ENCODE measurements at regions not wholly inside any gene's neighbourhood (a gene's known extent, or its start where the extent isn't known, plus 50 kb on each side); places are given as distances from the start of the nearest gene placed in this dataset.

DNA sequence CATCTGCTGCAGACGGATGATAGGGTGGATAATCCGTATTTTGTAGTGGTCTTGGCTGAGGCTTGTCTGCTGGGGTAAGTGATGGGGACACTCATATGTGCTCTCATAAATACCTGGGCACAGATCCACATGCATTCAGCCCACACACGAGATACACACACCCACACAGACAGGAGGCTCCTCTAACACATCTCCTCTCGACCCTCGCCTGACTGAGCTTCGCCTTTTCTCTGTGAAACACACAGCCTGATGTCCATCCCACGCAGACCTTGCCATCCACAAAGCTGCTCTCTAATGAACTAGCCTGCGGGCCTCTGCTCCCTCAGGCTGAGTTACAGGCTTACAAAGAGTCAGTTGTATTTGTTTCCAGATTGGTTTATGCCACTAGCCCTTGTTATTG, 96.3 kb upstream of the CSF3R start:
- DNase-seq (ENCODE audit: low spot score) = no peak

DNA sequence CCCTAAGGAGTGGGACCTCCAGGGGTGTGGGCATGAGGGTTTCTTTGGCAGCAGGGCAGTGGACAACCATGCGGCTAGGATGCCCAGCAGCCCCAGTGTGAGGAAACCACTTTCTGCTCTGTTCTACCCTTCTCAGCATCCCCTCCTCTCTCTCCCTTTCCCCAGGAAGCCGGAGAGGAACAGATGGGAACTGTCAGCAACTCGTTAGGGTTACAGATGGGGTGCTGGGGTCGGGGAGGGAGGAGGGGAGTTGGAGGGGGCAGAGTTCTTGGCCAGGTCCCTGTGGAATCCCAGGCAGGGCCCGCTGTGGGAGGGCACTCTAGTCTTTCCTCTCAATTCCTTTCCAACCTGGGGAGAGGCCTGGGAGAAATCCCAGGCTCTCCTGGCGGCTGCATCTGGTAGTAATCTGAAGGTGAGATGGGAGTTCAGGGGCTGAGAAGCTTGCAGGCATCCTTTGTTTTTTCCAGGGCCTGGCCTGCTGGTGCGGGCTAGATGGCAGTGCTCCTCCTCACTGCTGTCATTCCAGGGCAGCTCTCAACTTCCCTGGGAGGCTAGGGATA, 93.9 kb upstream of the CSF3R start:
- no peak for DNase-seq (ENCODE audit: low spot score)

DNA sequence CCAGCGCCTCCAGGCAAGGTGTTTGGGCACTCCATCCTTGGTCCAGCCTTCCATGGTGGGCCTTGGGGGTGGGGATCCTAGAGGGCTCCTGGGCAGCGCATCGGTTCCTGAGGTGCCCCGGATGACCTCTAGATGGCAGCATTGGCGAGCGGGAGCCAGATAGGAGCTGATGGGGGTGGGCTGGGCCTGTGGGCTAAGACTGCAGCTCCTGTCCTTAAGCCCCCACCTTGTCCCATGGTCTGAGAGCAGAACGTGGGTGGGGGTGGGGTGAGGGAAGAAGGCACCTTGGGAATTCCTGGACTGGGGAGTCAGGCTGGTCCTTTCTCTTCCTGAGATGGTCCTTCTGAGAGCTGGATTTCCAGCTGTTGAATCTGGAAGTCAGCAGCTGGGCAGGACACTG, 93.4 kb upstream of the CSF3R start:
- DNase-seq (ENCODE audit: low spot score) = peak; percentile 94

DNA sequence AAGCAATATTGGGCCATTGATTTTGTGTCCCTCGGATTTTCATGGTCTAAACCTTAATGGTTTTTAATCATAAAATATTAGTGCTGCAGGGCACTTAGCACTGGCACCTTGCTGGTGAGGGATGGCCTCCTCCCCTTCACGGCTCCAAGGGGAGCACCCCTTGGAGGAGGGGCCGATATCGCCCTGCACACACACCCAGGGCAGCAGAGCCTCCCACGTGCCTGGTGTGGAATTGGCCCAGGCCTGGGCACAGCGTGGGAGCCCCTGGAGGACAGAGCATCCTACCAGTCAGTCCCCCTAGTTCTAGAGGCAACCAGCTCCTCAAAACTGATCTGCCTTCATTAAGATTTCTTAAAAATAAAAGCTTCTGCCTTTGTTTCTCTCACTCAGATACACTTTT, 90.7 kb upstream of the CSF3R start:
- no peak for DNase-seq (ENCODE audit: low spot score)

DNA sequence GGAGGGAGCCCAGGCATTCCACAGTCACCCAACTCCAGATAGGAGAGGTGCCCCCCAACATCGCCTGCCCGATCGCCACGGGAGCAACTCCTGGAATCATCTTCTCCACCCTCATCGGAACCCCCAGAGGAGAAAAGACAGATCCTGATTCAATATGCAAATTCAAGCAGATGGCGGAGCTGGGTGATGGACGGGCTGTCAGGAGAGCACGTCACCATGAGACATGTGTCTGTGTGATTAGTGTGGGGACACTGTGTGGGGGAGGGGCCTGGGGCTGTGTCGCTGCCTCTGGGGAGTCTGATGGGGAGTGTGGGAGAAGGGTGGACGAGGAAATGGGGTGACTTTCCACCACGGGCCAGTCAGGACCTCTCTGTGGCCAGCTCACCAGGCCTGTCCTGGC, 90.2 kb upstream of the CSF3R start:
- no peak for DNase-seq (ENCODE audit: low spot score)

DNA sequence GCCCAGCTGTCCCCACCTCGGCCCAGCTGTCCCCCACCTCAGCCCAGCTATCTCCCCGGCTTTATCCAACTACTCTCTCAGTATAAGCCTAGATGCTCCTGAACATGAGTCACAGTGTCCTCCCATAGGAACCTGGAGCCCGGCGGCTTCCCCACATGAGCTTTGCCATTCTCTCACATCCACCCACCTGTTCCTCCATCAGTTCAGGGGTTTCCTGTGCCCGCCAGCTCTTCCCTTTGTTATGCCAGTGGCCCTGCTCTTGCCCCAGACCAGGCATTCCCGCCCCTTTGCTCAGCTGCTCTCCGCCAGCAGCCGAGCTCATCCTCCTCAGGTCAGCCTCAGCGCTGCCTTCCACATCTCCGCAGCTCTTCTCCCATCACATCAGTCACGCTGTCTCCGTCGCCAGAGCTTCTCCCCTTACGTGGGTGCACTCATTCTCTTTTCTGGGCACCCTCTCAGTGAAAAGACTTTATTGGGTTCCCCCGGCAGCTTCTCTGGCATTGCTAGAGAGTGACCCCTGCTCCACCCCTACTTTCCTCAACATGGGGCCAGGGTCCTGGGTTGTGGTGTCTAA, 89.5 kb upstream of the CSF3R start:
- DNase-seq (ENCODE audit: low spot score) = peak; percentile 51

DNA sequence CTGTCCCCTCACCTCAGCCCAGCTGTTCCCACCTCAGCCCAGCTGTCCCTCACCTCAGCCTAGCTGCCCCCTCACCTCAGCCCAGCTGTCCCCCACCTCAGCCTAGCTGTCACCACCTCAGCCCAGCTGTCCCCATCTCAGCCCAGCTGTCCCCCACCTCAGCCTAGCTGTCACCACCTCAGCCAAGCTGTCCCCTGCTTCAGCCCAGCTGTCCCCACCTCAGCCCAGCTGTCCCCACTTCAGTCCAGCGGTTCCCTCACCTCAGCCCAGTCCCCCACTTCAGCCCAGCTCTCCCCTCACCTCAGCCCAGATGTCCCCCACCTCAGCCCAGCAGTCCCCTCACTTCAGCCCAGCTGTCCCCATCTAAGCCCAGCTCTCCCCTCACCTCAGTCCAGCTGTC, 88.4 kb upstream of the CSF3R start:
- DNase-seq (ENCODE audit: low spot score) = no peak

DNA sequence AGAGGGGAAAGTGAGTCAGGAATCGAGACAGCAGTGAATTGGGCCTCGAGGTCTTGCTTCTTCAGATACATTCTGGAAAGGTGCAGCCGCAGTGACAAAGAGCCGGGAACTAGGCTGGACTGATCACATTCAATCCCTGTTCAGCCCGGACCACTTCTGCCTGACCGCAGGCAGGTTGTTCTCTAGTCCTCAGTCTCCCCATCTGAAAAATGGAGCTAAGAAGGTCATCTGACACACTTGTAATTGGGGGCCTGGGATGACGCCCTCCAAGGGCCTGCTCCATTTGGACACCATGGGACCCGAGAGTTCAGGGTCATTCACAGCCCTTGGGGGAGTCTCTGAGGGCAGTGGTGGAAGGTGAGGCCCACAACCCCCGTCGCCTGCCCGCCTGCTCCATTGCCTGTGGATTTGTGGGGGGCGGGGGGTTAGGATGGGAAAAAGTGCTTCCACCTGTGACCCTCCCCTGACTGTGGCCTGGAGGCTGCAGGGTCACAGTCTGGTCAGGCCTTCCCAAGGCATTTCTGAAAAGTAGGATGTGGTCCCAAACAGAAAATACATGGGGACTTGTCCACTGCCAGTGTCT, 87.9 kb upstream of the CSF3R start:
- no peak for DNase-seq (ENCODE audit: low spot score)

DNA sequence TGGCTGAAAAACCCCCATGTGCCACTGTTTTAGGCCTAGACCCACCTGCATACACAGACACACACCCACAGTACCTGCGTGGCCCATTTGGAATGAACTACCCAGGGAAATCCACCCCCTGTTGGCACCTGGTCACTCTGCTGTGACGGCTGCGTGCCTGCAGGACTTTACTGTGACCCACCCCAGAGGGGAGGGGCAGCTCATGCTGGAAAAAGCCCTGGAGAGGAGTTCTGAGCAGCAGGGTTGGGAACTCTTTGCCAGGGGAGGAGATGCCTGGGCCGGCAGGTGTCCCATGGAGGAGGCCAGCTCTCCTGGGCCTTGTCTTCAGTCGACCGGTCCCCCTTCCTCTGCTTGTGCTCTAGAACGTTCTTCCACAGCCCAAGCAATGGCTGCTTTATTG, 87.3 kb upstream of the CSF3R start:
- DNase-seq (ENCODE audit: low spot score) = no peak

DNA sequence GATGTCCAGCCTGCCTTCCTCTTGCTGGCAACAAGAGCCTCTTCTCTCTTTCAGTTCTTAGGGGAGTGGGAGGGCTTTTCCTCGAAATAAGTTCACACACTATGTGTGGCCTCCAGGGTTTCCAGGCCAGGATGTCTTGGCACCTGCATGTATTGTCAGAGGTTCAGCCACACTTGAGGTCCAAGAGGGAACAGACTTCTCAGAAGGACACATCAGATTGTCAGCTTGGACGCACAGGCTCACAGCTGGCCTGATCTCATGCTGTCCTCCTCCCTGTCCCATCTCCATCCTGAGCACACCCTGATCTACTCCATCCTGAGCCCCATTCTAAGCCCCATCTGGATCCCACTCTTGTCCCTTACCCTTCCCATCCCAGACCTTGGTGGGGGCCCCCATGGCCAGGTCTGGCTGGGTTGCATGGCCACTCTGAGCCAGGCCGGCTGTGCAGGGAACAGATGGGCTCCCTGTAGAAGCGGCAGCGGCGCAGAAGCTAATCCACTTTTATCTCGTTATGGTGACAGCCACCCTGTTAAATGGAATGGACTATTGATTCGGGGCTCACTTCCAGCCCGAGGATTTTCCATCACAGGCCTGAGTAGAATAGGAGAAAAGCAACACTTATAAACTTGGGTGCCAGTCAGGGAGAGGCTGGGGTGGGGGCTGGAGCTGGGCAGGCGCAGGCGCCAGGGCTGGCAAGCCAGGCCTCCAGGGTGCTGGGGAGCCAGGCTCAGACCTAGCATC, 85.1 kb upstream of the CSF3R start:
- DNase-seq (ENCODE audit: low spot score) = no peak

DNA sequence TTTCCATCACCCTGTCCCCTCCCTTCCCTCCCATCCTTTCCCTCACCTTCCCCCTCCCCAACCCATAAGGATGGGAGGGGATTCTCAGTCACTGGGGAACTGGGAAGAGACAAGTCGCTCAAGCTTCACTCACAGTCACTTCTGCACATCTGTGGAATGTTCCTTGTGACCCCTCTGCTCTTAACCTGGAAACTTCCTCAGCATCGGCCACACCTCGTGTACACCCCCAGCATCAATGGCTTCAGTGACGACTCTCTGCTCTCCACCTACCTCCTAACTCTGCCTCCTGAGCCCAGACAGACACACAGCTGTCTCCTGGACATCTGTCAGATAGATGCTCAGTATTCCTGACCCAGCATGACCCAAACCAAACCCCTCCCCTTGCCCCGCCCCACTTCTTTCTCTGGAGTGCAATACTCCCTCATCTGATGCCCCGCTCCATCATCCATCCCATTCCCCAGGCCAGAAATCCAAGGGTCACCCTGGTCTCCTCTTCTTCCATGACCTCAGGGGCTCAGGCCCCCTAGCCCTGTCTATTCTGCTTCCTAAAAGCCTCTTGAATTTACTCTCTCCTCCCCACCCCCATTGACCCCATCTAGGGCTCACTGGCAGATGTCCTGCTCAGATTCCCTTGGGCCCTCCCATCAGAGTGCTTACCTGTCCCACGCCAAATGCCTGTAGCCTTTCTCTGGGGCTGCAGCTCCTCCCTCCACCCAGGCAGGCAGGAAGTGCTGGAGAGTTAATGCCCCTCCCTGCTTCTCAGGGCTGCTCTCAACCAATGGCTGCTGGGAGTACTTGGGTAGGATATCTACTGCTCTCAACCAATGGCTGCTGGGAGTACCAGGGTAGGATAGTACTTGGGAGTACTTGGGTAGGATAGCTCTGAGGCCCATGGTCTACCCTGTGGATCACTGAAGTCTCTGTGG, 83.1 kb upstream of the CSF3R start:
- DNase-seq (ENCODE audit: low spot score) = no peak

DNA sequence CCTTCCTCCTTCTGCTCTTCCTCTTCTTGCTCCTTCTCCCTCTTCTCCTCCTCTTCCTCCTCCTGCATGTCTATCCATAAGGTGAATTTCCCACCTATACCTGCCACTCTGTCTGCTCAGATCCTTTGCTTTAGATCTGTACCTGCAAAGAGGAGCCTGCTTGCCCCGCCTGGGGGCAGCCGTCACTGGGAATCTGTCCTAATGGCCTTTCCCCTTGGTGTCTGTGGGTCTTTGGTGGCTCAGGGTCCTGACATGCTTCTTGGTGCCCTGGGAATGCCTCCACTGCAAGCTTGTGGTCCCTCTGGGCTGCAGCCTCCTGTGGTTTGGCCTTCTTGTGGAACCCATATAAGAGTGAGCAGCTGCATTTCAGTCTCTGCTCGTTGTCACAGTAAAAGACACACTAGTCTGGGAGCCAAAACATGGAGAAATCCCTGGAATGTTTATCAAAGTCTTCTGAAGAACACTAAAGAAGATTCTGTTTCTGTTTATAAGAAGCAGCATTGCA, 79.5 kb upstream of the CSF3R start:
- no peak for DNase-seq (ENCODE audit: low spot score)

DNA sequence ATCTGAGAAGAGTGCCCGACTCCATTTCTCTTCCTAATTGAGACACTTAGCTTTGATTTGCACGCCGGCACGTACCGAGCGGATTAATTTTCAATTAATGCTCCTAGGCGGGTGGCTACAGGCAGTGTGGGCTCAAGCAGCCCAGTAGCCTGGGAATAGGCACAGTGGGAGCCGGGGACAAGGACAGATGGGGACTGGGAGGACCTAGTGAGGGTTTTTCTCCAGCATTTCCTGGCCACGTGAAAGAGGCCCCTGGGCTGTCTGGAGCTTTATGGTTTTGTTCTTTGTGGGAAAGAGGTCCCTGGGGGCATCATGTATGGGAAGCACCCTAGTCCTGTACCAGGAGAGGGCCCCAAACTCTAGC, 78.6 kb upstream of the CSF3R start:
- DNase-seq (ENCODE audit: low spot score) = no peak

DNA sequence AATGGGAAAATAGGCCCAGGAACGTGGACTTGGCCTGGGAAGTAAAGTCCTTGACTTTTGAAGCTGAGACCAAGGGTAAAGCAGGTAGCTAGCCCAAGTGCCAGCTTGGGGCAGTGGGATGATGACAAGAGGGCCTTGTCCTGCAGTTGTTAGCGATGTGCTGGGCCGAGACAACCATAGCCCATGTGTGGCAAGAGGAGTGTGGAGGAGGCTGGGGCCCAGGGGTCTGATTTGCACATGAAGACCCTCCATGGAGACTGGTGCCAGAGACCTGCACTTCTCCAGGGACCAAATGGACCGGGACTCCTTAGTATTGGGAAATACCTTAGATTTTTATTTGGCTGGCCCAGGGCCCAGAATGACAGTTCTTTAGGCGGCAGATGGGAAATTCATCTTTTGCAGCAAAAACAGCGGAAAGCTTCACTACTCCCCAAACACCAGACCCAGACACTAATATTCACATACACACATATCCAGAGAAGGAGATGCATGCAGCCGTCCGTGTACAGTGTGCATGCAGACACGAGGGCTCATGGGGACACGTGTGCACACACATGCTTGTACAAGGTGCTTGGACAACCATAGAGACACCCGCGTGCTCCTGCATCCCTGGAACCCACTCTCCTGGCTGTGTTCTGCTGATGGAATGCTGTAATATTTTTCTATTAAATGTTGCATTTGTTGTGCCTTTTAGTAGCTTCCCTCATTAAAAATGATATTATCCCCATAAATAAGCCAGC, 78.1 kb upstream of the CSF3R start:
- DNase-seq (ENCODE audit: low spot score) = no peak

DNA sequence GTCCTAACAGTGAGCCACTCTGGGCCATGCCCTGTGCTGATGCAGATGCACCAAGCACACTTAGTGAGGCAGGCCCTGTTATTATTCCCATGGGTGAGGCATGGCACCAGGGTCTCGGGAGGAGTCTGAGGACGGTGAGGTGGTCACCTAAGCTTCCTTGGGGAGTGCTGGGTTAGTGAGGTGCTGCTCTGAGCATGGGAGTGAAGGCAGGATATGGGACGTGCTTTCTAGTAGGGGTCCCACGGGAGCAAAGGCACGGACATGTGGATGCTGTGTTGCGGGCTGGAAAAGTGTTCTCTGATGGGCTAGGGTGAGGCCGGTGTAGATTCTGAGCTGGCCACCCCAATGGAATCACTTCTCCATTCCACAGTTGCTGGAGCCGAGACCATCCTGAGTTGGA, 77.5 kb upstream of the CSF3R start:
- DNase-seq (ENCODE audit: low spot score) = no peak

DNA sequence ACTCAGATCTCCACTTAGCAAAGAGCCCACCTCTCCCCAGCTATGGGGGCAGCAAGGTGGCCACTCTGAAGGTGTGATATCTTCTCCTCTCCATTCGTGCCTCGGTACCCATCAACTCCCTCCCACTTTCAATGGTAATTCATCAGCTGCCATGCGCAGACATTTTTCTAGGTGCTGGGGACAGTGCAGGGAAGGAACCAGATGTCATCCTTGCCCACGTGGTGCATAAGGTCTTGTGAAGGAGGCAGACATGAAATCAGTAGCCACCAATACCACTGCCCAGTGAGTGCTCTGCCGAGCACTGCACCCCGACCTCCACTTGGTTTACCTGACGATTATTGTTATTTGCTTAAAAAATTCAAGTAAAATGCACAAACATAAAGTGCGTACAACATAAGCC, 76.3 kb upstream of the CSF3R start:
- no peak for DNase-seq (ENCODE audit: low spot score)

DNA sequence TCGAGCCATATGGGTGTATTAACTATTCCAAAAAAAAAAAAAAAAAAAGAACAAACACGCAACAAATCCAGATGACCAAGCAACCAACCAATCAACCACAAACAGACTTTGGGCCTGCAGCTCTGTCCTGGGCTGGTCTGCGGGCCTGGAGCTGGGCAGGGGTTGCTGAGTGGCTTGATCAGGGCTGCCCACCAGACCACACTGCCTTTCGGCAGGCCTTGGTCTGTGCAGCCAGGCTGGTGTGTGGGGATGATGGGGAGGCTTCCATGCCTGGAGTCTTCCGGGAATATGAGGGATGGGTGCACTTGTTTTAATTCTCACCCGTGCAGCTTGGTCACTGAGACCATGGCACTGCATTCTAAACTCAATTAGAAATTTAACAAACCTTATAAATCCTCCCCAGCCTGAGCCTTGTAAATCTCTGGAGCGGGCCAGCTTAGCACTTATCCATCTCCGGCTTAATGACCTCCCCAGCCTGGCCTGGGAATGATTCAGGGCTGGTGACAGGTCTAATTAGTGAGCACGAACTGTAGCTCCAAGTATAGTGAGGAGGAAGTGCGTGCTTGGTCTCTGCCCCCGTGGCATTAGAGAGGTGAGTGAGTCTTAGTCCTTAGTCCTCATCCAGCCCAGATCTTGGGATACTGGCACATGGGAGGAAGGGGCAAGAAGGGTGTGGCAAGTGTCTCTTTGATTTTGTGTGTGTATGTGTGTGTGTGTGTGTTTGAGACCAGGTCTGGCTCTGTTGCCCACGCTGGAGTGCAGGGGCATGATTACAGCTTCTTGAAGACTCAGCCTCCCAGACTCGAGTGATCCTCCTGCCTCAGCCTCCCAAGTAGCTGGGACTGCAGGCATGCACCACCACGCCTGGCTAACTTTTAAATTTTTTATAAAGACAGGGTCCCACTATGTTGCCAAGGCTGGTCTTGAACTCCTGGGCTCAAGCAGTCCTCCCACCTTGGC, 74.6 kb upstream of the CSF3R start:
- no peak for DNase-seq (ENCODE audit: low spot score)

DNA sequence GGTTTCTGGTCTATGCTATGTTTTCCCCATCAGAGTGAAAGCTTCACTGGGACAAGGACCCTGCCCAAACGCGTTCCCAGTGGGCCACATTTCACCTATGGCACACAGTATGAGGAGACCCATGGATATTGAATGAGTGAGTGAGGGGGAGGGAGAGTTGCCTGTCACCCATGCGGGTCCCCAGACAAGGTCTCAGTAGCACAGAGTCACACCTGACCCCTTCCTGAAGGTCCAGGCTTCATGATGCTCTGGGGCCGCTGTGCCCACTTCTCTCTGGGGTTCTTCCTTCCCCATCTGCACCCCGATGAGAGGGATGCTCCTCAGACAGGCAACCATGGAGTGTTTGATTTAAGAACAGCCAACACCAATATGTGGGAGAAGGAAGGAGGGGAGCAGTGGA, 72.3 kb upstream of the CSF3R start:
- no peak for DNase-seq (ENCODE audit: low spot score)

DNA sequence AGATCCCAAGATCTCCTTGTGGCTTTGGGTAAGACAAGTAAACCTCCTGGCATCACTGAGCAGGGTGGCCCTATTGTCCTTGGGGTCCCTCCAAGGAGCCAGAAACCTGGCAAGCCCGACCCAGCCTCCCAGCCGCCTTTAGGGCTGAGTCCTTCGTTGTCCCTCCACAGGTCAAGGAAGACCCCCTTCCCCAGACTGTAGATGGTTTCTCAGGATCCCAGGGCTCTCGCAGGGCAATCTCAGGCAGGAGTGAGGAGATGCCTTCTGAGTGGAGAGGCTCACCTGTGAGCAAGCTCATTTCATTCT, 71.6 kb upstream of the CSF3R start:
- DNase-seq (ENCODE audit: low spot score) = no peak

DNA sequence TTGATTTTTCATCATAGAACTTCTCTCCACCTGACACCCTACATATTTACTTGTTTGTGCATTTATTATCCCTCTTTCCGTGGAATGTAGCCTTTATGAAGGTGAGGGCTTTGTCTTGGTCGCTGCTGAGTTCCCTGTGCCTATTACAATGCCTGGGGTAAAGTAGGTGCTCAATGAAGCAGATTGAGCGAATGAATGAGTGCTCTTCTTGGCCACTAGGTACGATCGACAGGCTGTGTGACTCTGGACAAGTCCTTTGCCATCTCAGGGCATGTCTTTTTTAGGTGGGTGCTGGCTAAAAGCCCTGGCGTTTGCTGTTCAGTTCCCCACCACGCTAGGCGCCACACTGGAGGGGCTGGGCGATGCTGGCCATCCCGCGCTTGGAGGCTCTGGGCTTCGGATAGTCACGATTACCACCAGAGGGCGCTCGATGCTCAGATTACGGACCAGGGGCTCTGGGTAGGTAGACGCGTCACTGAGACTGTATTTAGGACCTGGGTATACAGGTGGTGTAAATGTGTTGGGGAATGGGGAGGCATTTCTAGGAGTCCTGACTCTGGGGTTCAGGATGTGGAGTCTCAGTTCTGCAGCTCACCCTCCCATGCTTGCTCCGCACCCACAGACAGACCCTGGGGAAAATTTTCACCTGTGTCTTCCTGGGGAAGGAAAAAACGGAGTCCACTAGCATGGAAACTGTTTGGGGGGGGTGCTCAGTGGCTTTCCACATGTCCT, 71.0 kb upstream of the CSF3R start:
- DNase-seq (ENCODE audit: low spot score) = peak; percentile 89

Measured in iPS-NIHi11 (cell line).